ENCODE measurements at regions not wholly inside any gene's neighbourhood (a gene's known extent, or its start where the extent isn't known, plus 50 kb on each side); places are given as distances from the start of the nearest gene placed in this dataset.

DNA sequence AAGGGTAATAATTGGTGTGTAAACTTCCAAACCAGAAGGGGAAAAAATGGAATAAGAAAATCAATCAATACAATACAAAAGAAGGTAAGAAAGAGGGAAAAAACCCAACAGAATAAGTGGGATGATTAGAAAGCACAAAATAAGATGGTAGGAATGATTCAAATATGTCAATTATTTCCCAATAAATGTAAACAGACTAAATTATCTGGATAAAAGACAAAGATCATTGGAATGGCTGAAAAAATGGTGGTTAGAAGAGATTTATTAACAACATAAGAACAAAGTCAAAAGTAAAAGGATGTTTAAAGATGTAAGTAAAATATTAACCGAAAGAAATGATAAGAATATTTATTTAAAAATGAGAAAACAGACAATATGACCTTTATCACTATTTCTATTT is 103.5 kb upstream of the YWHAQ start:
- peaks cover 7 to 15% (median 10%) of the 10 kb centered on the region in 4 donors for H3K4me1 ChIP-seq
- TF ChIP-seq CTCF (IDR thresholded peaks at IDR 0.05) (no peak), POLR2A (IDR thresholded peaks at IDR 0.05; ENCODE audit: low read depth) (no peak)
- intact Hi-C loops (cut with DNase I) = no loop called here
- WGBS = 94% methylated on average over 1 of the region's 1 CpG
- H3K36me3 ChIP-seq = no peaks in the 10 kb centered on the region
- DNase-seq (ENCODE audit: extremely low spot score) = no peak
- H3K4me3 ChIP-seq = no peak overlapping the region
- no peaks in the 10 kb centered on the region for H3K27me3 ChIP-seq
- H3K27ac ChIP-seq (replicated peaks in 1 of 4) = no peak overlapping the region
- peaks cover 0 to 18% (median 10%) of the 10 kb centered on the region in 4 donors for H3K9me3 ChIP-seq

GRCh38 chr2:9735335-9735734 is 104.5 kb upstream of the YWHAQ start:
- Histone ChIP-seq H3K4me1 (peaks cover 8 to 22% (median 15%) of the 10 kb centered on the region in 4 donors), H3K9me3 (peaks cover 0 to 18% (median 10%) of the 10 kb centered on the region in 4 donors), H3K27ac (replicated peaks in 1 of 4) (no peak overlapping the region), H3K4me3 (no peak overlapping the region), H3K36me3 (no peaks in the 10 kb centered on the region), H3K27me3 (no peaks in the 10 kb centered on the region)
- TF ChIP-seq EP300 (IDR thresholded peaks at IDR 0.05) (no peak), CTCF (IDR thresholded peaks at IDR 0.05) (no peak), POLR2A (IDR thresholded peaks at IDR 0.05; ENCODE audit: low read depth) (no peak), POLR2AphosphoS5 (IDR thresholded peaks at IDR 0.05) (no peak)
- 77% methylated on average over 2 of the region's 2 CpGs for WGBS
- intact Hi-C loops (cut with DNase I) = no loop called here
- DNase-seq (ENCODE audit: extremely low spot score) = no peak

- Histone ChIP-seq H3K9me3 (peaks cover 0 to 18% (median 10%) of the 10 kb centered on the region in 4 donors), H3K4me1 (peaks cover 8 to 28% (median 15%) of the 10 kb centered on the region in 4 donors), H3K27ac (replicated peaks in 1 of 4) (no peak overlapping the region), H3K36me3 (no peaks in the 10 kb centered on the region), H3K4me3 (no peak overlapping the region), H3K27me3 (no peaks in the 10 kb centered on the region)
- 76% methylated on average over 1 of the region's 1 CpG for WGBS
- intact Hi-C loops (cut with DNase I) = no loop called here
- DNase-seq (ENCODE audit: extremely low spot score) = no peak
- TF ChIP-seq CTCF (IDR thresholded peaks at IDR 0.05) (no peak), POLR2AphosphoS5 (IDR thresholded peaks at IDR 0.05) (no peak), POLR2A (IDR thresholded peaks at IDR 0.05; ENCODE audit: low read depth) (no peak), EP300 (IDR thresholded peaks at IDR 0.05) (no peak)
Measured at GRCh38 chr2:9736021-9736420, 105.2 kb upstream of the YWHAQ start.

- DNase-seq (ENCODE audit: extremely low spot score) = no peak
- intact Hi-C loops (cut with DNase I) = no loop called here
- WGBS = 72% methylated on average over 8 of the region's 9 CpGs
- Histone ChIP-seq H3K27ac (replicated peaks in 1 of 4) (no peak overlapping the region), H3K36me3 (no peaks in the 10 kb centered on the region), H3K4me1 (peaks cover 8 to 28% (median 15%) of the 10 kb centered on the region in 4 donors), H3K9me3 (peaks cover 0 to 18% (median 10%) of the 10 kb centered on the region in 4 donors), H3K4me3 (no peak overlapping the region), H3K27me3 (no peaks in the 10 kb centered on the region)
- no peak for TF ChIP-seq CTCF (IDR thresholded peaks at IDR 0.05)
Measured at GRCh38 chr2:9737053-9737875, 106.0 kb upstream of the TAF1B start.

DNA sequence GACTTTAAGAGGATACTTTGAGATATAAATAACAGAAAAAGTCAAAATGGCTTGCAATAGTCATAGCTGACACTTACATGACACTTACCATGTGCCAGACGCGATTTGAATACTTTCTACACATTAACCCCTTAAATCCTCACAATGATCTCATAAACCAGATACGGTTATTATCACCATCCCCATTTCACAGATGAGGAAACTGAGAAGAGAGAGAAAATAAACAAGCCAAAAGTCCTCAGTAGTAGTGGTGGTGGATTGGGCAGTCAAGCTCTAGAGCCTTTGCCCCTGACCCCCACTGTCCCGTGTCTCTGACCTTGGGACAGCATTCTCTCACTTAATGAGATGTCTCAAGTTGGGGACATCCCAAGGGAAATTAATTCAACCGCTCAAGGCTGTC is 105.2 kb upstream of the TAF1B start:
- TF ChIP-seq EP300 (IDR thresholded peaks at IDR 0.05) = no peak
- no peaks in the 10 kb centered on the region for H3K27me3 ChIP-seq
- H3K9me3 ChIP-seq = peaks cover 0 to 18% (median 9%) of the 10 kb centered on the region in 4 donors
- DNase-seq (ENCODE audit: extremely low spot score) = no peak
- no peaks in the 10 kb centered on the region for H3K36me3 ChIP-seq
- WGBS = 88% methylated on average over 5 of the region's 5 CpGs
- H3K4me3 ChIP-seq = no peak overlapping the region
- H3K27ac ChIP-seq (replicated peaks in 1 of 4) = no peak overlapping the region
- intact Hi-C loops (cut with DNase I) = no loop called here
- H3K4me1 ChIP-seq = peaks cover 8 to 28% (median 15%) of the 10 kb centered on the region in 4 donors

Measured in esophagus muscularis mucosa (tissue), 4 donors.